Activated B cell treated with CpG ODN at 0.5 μM for 24 hours (primary cell): ENCODE measurements at regions not wholly inside any gene's neighbourhood (a gene's known extent, or its start where the extent isn't known, plus 50 kb on each side); places are given as distances from the start of the nearest gene placed in this dataset.

Experiments used
- ATAC-seq: fragments of 200-7000 bp; cut with Tn5 transposase; one replicate; pipeline ENCODE4 v1.10.0; 2021; ENCODE audit warnings: low read depth, mild to moderate bottlenecking, moderate library complexity
- CTCF ChIA-PET: fragments of 350-600 bp; sonication (Branson Sonifier 250); formaldehyde crosslinking; loops from one replicate; lab custom pipeline; 2021; ENCODE audit warnings: antibody characterized with exemption; lab: Charles Lee
- POLR2A ChIA-PET: fragments of 350-600 bp; sonication (Branson Sonifier 250); formaldehyde crosslinking; loops from one replicate; lab custom pipeline; 2021; ENCODE audit warnings: antibody characterized with exemption; lab: Charles Lee
- DNase-seq: peaks from one replicate; pipeline ENCODE4 v3.0.0; 2022
- H3K27ac Mint-ChIP-seq: one replicate; pipeline ENCODE4 v1.8.0; 2020; ENCODE audit warnings: mixed read lengths
- H3K27me3 Mint-ChIP-seq: one replicate; pipeline ENCODE4 v1.8.0; 2021; ENCODE audit warnings: mixed read lengths
- H3K36me3 Mint-ChIP-seq: one replicate; pipeline ENCODE4 v1.8.0; 2021; ENCODE audit warnings: low read depth, mixed read lengths
- H3K4me1 Mint-ChIP-seq: one replicate; pipeline ENCODE4 v1.8.0; 2021; ENCODE audit warnings: mixed read lengths
- H3K4me3 Mint-ChIP-seq: one replicate; pipeline ENCODE4 v1.8.0; 2020; ENCODE audit warnings: mild to moderate bottlenecking, mixed read lengths
- H3K9me3 Mint-ChIP-seq: one replicate; pipeline ENCODE4 v1.8.0; 2020; ENCODE audit warnings: mixed read lengths
- intact Hi-C: fragments of 100-400 bp; cut with micrococcal nuclease; formaldehyde crosslinking; loops from one replicate; pipeline ENCODE4 v1.15.1; 2024
- TF ChIP-seq, protein P1 (sequence below): fragments of 200-600 bp; IDR thresholded peaks from one replicate; pipeline ENCODE4 v1.8.0; 2022; ENCODE audit warnings: antibody characterized with exemption, mild to moderate bottlenecking

DNA sequence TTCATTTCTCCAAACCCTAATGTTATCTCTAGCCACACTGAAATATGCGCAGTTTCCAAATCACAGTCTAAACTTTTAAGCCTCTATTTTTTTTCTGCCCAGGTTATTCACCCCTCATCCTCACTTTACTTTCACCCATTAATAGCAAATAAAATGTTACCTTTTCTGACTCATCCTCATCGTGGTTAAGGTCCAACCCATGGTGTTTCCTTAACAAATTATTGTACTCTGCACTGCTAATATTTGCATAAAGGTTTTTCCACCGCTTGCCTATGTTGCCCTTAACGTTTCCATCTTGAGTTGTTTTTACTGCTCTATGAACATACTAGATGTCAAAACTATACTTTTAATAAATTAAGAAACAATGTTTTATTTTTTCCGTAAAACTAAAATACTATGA, 780.9 kb upstream of the KLHL1 start:
- H3K9me3 Mint-ChIP-seq: peaks cover 2% of the 10 kb centered on the region
- ATAC-seq: no peak
- POLR2A ChIA-PET: no interaction called here
- CTCF ChIA-PET: no interaction called here
- no peaks in the 10 kb centered on the region for H3K4me1 Mint-ChIP-seq
- DNase-seq: no peak
- H3K4me3 Mint-ChIP-seq: no peak overlapping the region
- TF ChIP-seq, protein P1, sequence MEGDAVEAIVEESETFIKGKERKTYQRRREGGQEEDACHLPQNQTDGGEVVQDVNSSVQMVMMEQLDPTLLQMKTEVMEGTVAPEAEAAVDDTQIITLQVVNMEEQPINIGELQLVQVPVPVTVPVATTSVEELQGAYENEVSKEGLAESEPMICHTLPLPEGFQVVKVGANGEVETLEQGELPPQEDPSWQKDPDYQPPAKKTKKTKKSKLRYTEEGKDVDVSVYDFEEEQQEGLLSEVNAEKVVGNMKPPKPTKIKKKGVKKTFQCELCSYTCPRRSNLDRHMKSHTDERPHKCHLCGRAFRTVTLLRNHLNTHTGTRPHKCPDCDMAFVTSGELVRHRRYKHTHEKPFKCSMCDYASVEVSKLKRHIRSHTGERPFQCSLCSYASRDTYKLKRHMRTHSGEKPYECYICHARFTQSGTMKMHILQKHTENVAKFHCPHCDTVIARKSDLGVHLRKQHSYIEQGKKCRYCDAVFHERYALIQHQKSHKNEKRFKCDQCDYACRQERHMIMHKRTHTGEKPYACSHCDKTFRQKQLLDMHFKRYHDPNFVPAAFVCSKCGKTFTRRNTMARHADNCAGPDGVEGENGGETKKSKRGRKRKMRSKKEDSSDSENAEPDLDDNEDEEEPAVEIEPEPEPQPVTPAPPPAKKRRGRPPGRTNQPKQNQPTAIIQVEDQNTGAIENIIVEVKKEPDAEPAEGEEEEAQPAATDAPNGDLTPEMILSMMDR: no peak
- intact Hi-C loops: no loop called here
- H3K36me3 Mint-ChIP-seq: no peaks in the 10 kb centered on the region
- no peaks in the 10 kb centered on the region for H3K27me3 Mint-ChIP-seq
- no peak overlapping the region for H3K27ac Mint-ChIP-seq

DNA sequence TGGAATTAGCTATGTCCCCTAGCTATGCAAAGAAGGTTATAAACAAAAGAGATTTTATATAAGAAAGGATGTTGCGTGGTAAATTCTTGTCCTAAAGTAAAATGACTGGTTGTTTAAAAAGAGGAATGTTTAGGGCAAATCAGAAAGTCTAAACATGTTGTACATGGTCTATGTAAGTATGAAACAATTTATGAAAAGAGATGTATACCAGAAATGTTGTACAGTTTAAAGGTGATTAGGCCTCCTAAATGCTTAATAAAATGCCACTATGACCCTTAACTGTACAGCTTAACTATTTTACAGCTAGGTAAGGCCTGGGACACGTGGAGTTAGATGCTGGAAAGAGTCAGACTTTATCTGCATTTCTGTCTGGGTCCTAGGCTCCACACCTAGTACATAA, 775.9 kb upstream of the KLHL1 start:
- ChIA-PET POLR2A (no interaction called here), CTCF (no interaction called here)
- Mint-ChIP-seq H3K4me3 (no peak overlapping the region), H3K4me1 (no peaks in the 10 kb centered on the region), H3K27me3 (no peaks in the 10 kb centered on the region), H3K36me3 (no peaks in the 10 kb centered on the region), H3K9me3 (peaks cover 2% of the 10 kb centered on the region), H3K27ac (no peak overlapping the region)
- TF ChIP-seq, protein P1: no peak
- ATAC-seq: no peak
- intact Hi-C loops: no loop called here
- DNase-seq: no peak

DNA sequence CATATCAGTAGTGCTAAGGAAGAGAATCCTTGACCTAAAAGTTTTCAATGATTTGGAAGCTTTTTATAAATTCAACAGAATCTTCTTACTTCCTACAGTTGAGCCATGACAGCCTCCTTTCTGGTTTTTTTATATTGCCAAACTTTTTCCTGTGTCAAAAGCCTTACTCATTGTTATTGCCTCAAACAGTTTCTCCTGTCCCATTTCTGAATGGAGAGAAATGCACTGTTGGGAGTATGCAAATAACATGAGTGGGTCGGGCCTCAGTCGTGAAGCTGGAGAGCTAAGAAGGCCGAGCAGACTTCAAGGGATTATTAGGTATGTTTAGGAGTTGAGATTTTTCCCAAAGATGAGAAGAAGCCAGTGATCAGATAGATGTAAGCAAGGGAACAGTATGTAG, 766.4 kb upstream of the KLHL1 start:
- H3K36me3 Mint-ChIP-seq: no peaks in the 10 kb centered on the region
- POLR2A ChIA-PET: no interaction called here

DNA sequence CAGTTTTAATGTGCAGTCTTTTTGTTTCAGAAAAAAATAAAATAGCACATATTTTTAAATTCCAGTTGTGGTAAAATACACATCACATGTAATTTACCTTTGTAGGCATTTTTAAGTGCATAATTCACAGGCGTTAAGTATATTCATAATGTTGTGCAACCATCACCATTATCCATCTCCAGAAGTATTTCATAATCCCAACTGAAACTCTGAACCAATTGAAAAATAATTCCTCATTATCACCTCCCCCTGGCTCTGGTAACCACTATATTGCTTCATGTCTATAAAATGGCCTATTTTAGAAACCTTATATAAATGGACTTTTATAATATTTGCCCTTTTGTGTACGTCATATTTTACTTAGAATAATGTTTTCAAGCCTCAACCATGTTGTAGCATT, 756.5 kb upstream of the KLHL1 start:
- Mint-ChIP-seq H3K4me3 (no peak overlapping the region), H3K4me1 (no peaks in the 10 kb centered on the region), H3K27me3 (no peaks in the 10 kb centered on the region), H3K9me3 (peaks cover 8% of the 10 kb centered on the region), H3K36me3 (no peaks in the 10 kb centered on the region), H3K27ac (no peak overlapping the region)
- no peak for DNase-seq
- intact Hi-C loops: no loop called here
- ATAC-seq: no peak
- TF ChIP-seq, protein P1: no peak
- POLR2A ChIA-PET: no interaction called here
- CTCF ChIA-PET: no interaction called here

More for the DNA sequence above, 766.4 kb upstream of the KLHL1 start:
- H3K27me3 Mint-ChIP-seq: no peaks in the 10 kb centered on the region
- intact Hi-C loops: no loop called here
- CTCF ChIA-PET: no interaction called here
- TF ChIP-seq, protein P1: no peak
- no peak for ATAC-seq
- no peak for DNase-seq
- H3K27ac Mint-ChIP-seq: no peak overlapping the region
- no peaks in the 10 kb centered on the region for H3K4me1 Mint-ChIP-seq
- H3K4me3 Mint-ChIP-seq: no peak overlapping the region
- H3K9me3 Mint-ChIP-seq: no peaks in the 10 kb centered on the region

DNA sequence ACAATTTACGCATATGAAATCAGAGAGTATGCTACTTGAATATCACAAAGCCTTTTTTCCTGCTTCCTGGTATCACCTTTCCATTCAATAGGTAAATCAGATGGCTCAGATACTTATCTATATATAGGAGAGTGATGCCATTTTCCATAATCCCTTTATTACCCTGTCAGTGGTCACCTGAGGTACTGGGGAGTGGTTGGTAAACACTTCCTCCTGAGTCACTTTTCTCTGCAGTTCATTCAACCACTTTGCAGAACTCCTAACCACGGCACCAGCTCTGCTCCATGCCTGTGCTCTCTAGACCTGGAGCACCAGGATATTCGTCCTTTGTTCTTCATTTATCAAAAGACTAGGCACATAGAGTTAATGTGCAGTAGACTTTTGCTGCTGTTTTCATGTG, 748.5 kb upstream of the KLHL1 start:
- no peaks in the 10 kb centered on the region for H3K36me3 Mint-ChIP-seq
- H3K27ac Mint-ChIP-seq: no peak overlapping the region
- H3K27me3 Mint-ChIP-seq: no peaks in the 10 kb centered on the region
- POLR2A ChIA-PET: no interaction called here
- no peak overlapping the region for H3K4me3 Mint-ChIP-seq
- ATAC-seq (no peak), DNase-seq (no peak)
- no peaks in the 10 kb centered on the region for H3K4me1 Mint-ChIP-seq
- CTCF ChIA-PET: no interaction called here
- TF ChIP-seq, protein P1: no peak
- peaks cover 13% of the 10 kb centered on the region for H3K9me3 Mint-ChIP-seq
- intact Hi-C loops: no loop called here
